GM21390 (cell line): ENCODE measurements at regions not wholly inside any gene's neighbourhood (a gene's known extent, or its start where the extent isn't known, plus 50 kb on each side); places are given as distances from the start of the nearest gene placed in this dataset.
"Not testable (repeated sequence)": the region's sequence is repeated elsewhere in the genome, so short reads cannot be mapped to it uniquely, and the experiment has no call there.

ENCODE experiments used
- ATAC-seq: cut with Tn5 transposase; IDR thresholded peaks from one replicate; pipeline ENCODE4 v1.9.1; 2021; ENCODE audit not compliant: unreplicated experiment

GRCh38 chr1:55535724-55536544 lies 320.8 kb upstream of the USP24 start:
- no peak for ATAC-seq

- no peak for ATAC-seq
Measured at GRCh38 chr1:55534565-55535121, 319.5 kb upstream of the USP24 start.

- ATAC-seq, result no peak
Measured at GRCh38 chr1:55531644-55532043, 316.5 kb upstream of the USP24 start.

- no peak for ATAC-seq
Measured at GRCh38 chr1:55530749-55531478, 315.8 kb upstream of the USP24 start.

- no peak for ATAC-seq
Measured at GRCh38 chr1:55529017-55529416, 313.9 kb upstream of the USP24 start.

- no peak for ATAC-seq
Measured at GRCh38 chr1:55527831-55528230, 312.7 kb upstream of the USP24 start.

- no peak for ATAC-seq
Measured at GRCh38 chr1:55526716-55527115, 311.6 kb upstream of the USP24 start.

GRCh38 chr1:55524006-55524405 lies 308.8 kb upstream of the USP24 start:
- ATAC-seq, result no peak

GRCh38 chr1:55522982-55523381 lies 307.8 kb upstream of the USP24 start:
- no peak for ATAC-seq

GRCh38 chr1:55522353-55522903 lies 307.3 kb upstream of the USP24 start:
- ATAC-seq, result no peak

GRCh38 chr1:55520861-55521260 lies 305.7 kb upstream of the USP24 start:
- no peak for ATAC-seq

- no peak for ATAC-seq
Measured at GRCh38 chr1:55519937-55520683, 304.9 kb upstream of the USP24 start.

GRCh38 chr1:55519276-55519675 lies 304.1 kb upstream of the USP24 start:
- ATAC-seq, result no peak

GRCh38 chr1:55517036-55517435 lies 301.9 kb upstream of the USP24 start:
- ATAC-seq, result no peak

GRCh38 chr1:55514571-55514970 lies 299.4 kb upstream of the USP24 start:
- ATAC-seq, result not testable (repeated sequence)

- ATAC-seq, result no peak
Measured at GRCh38 chr1:55512466-55512865, 297.3 kb upstream of the USP24 start.

- no peak for ATAC-seq
Measured at GRCh38 chr1:55507578-55507931, 292.4 kb upstream of the USP24 start.

GRCh38 chr1:55506740-55507577 lies 291.8 kb upstream of the USP24 start:
- ATAC-seq, result no peak

- no peak for ATAC-seq
Measured at GRCh38 chr1:55505326-55505725, 290.2 kb upstream of the USP24 start.

GRCh38 chr1:55504306-55504731 lies 289.2 kb upstream of the USP24 start:
- ATAC-seq, result no peak
